NB4 (cell line): ENCODE measurements at regions not wholly inside any gene's neighbourhood (a gene's known extent, or its start where the extent isn't known, plus 50 kb on each side); places are given as distances from the start of the nearest gene placed in this dataset.

ENCODE experiments used
- DNase-seq: peaks from one replicate; pipeline ENCODE4 v3.0.0; 2010; ENCODE audit warnings: low read depth
- H3K4me3 ChIP-seq: one replicate; pipeline ENCODE4 v1.5.1; 2011; ENCODE audit warnings: mild to moderate bottlenecking, low read depth, low read length, moderate library complexity
- MYC ChIP-seq: IDR thresholded peaks from 2 replicates; pipeline ENCODE4 v1.6.1; 2011; ENCODE audit warnings: low read depth, low read length
- POLR2A ChIP-seq: IDR thresholded peaks from 2 replicates; pipeline ENCODE4 v1.6.1; 2011; ENCODE audit warnings: mild to moderate bottlenecking; ENCODE audit not compliant: insufficient read length; ENCODE audit errors: extremely low read depth
- TF ChIP-seq, protein P1 (sequence below): IDR thresholded peaks from one replicate; pipeline ENCODE4 v1.5.1; 2012; ENCODE audit warnings: low read depth, low read length
- TF ChIP-seq, protein P2 (sequence below): IDR thresholded peaks from 2 replicates; pipeline ENCODE4 v1.6.1; 2011; ENCODE audit warnings: low read depth, low read length

- DNase-seq, result no peak
- no peak overlapping the region for H3K4me3 ChIP-seq
- TF ChIP-seq, protein P1, sequence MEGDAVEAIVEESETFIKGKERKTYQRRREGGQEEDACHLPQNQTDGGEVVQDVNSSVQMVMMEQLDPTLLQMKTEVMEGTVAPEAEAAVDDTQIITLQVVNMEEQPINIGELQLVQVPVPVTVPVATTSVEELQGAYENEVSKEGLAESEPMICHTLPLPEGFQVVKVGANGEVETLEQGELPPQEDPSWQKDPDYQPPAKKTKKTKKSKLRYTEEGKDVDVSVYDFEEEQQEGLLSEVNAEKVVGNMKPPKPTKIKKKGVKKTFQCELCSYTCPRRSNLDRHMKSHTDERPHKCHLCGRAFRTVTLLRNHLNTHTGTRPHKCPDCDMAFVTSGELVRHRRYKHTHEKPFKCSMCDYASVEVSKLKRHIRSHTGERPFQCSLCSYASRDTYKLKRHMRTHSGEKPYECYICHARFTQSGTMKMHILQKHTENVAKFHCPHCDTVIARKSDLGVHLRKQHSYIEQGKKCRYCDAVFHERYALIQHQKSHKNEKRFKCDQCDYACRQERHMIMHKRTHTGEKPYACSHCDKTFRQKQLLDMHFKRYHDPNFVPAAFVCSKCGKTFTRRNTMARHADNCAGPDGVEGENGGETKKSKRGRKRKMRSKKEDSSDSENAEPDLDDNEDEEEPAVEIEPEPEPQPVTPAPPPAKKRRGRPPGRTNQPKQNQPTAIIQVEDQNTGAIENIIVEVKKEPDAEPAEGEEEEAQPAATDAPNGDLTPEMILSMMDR, result no peak
- TF ChIP-seq POLR2A, result no peak
- TF ChIP-seq, protein P2, sequence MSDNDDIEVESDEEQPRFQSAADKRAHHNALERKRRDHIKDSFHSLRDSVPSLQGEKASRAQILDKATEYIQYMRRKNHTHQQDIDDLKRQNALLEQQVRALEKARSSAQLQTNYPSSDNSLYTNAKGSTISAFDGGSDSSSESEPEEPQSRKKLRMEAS, result no peak
- TF ChIP-seq MYC, result no peak
These were observed 55.7 kb upstream of the RNPC3 start for GRCh38 chr1:103469801-103470200.

DNA sequence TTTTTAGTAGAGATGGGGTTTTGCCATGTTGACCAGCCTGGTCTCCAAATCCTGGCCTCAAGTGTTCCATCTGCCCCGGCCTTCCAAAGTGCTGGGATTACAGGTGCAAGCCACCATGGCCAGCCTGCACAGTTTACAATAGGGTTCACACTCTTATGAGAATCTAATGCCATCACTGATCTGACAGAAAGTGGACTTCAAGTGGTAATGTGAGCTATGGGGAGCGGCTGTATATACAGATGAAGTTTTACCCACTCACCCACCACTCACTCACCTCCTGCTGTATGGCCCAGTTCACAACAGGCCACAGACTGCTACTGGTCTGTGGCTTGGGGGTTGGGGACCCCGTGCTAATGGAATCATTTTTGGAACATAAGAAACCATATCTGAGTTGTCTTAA, 58.4 kb upstream of the RNPC3 start:
- no peak for DNase-seq
- TF ChIP-seq, protein P1, result no peak
- TF ChIP-seq POLR2A, result no peak
- H3K4me3 ChIP-seq, result no peak overlapping the region

DNA sequence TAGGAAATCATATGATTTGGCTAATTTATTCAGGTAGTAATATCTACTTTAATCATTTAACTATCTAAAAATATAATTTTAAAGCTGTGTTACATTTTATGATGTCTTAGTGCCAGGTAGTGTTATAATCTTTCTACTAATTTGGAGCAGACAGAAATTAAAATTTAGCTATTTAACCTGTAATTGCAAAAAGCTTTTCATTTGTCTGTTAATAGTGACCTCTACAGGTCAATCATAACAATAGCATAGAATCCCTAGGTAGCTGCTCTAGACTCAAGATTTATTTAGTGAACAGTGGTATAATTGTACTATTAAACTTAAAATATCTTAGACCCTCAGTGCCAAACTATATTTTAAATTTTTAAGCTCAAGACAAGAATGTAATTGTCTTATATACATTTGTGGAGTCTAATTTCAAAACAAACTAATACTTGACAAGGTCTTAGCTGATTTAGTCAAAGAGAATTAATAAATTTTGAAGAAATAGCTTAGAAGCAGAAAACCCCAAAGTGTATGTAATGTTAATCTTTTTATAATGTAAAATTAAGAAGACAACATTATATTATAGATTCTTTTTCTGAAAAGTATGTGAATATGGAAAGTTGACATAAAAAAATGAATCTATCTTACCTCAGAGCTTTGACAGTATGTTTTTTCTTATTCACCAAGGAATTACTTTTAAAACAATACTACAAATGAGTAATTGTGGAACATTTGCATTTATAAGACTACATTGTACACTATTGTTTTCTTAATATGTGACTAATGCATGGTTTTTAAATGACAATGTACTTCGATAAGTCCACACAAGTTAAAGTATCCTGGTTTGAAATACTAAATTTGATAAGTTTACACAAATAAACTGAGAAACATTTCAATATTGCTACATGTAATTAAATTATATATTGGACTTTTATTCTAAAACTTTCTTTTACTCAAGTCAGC, 64.1 kb upstream of the RNPC3 start:
- TF ChIP-seq, protein P2, result no peak
- TF ChIP-seq, protein P1, result no peak
- no peak for TF ChIP-seq MYC
- no peak for TF ChIP-seq POLR2A
- no peak overlapping the region for H3K4me3 ChIP-seq
- DNase-seq, result peak; percentile 24

GRCh38 chr1:103460511-103460910, 65.0 kb upstream of the RNPC3 start:
- DNase-seq, result no peak
- TF ChIP-seq MYC, result no peak
- TF ChIP-seq, protein P2, result no peak
- TF ChIP-seq, protein P1, result no peak
- no peak overlapping the region for H3K4me3 ChIP-seq

- no peak overlapping the region for H3K4me3 ChIP-seq
- TF ChIP-seq MYC, result no peak
- no peak for TF ChIP-seq POLR2A
- TF ChIP-seq, protein P2, result no peak
- TF ChIP-seq, protein P1, result no peak
- no peak for DNase-seq
These were observed 66.2 kb upstream of the RNPC3 start for GRCh38 chr1:103459346-103459745.

- no peak for TF ChIP-seq POLR2A
- TF ChIP-seq, protein P1, result no peak
- TF ChIP-seq MYC, result no peak
- TF ChIP-seq, protein P2, result no peak
- no peak for DNase-seq
These were observed 67.5 kb upstream of the RNPC3 start for GRCh38 chr1:103457886-103458455.

More at GRCh38 chr1:103457886-103458455, 67.5 kb upstream of the RNPC3 start:
- no peak overlapping the region for H3K4me3 ChIP-seq
